Loucy (cell line): ENCODE measurements at regions not wholly inside any gene's neighbourhood (a gene's known extent, or its start where the extent isn't known, plus 50 kb on each side); places are given as distances from the start of the nearest gene placed in this dataset.

Experiments used
- CTCF ChIP-seq: fragments of 200-600 bp; sonication (generic); conservative IDR thresholded peaks from 2 replicates; pipeline ENCODE4 v1.5.1; 2014; ENCODE audit warnings: mild to moderate bottlenecking, antibody characterized with exemption, low read length
- EZH2phosphoT487 ChIP-seq: fragments of 200-600 bp; IDR thresholded peaks from 2 replicates; pipeline ENCODE4 v1.6.1; 2018; ENCODE audit warnings: antibody characterized with exemption, mild to moderate bottlenecking, moderate library complexity, borderline replicate concordance

GRCh38 chr20:6679086-6679485 lies 88.4 kb upstream of the BMP2 start:
- TF ChIP-seq CTCF = no peak
- no peak for TF ChIP-seq EZH2phosphoT487
